ENCODE measurements at regions not wholly inside any gene's neighbourhood (a gene's known extent, or its start where the extent isn't known, plus 50 kb on each side); places are given as distances from the start of the nearest gene placed in this dataset.
A peak's percentile ranks its signal among the peaks of the same experiment; 100 is the strongest.
"Not testable (repeated sequence)": the region's sequence is repeated elsewhere in the genome, so short reads cannot be mapped to it uniquely, and the experiment has no call there.

- no peak overlapping the region for H3K4me3 ChIP-seq (ENCODE audit: low read length)
- H3K36me3 ChIP-seq (ENCODE audit: control insufficient read depth, insufficient read depth, low read length), result no peaks in the 10 kb centered on the region
- H3K9ac ChIP-seq (ENCODE audit: low read length), result no peak overlapping the region
- H3K27ac ChIP-seq (ENCODE audit: low read depth, low read length), result no peak overlapping the region
- H3K27me3 ChIP-seq (ENCODE audit: control insufficient read depth, insufficient read depth, low read length), result no peaks in the 10 kb centered on the region
- no peaks in the 10 kb centered on the region for H3K4me1 ChIP-seq (ENCODE audit: control insufficient read depth, insufficient read depth, low read length)
These were observed 65.8 kb upstream of the TUBA3E start for GRCh38 chr2:130264046-130264445.

- no peaks in the 10 kb centered on the region for H3K4me1 ChIP-seq (ENCODE audit: control insufficient read depth, insufficient read depth, low read length)
- H3K27me3 ChIP-seq (ENCODE audit: control insufficient read depth, insufficient read depth, low read length), result no peaks in the 10 kb centered on the region
- H3K9ac ChIP-seq (ENCODE audit: low read length), result no peak overlapping the region
- H3K4me3 ChIP-seq (ENCODE audit: low read length), result no peak overlapping the region
- H3K36me3 ChIP-seq (ENCODE audit: control insufficient read depth, insufficient read depth, low read length), result no peaks in the 10 kb centered on the region
- no peak overlapping the region for H3K27ac ChIP-seq (ENCODE audit: low read depth, low read length)
These were observed 65.4 kb upstream of the TUBA3E start for GRCh38 chr2:130263606-130264005.

- no peaks in the 10 kb centered on the region for H3K4me1 ChIP-seq (ENCODE audit: control insufficient read depth, insufficient read depth, low read length)
- no peak overlapping the region for H3K9ac ChIP-seq (ENCODE audit: low read length)
- H3K27ac ChIP-seq (ENCODE audit: low read depth, low read length), result no peak overlapping the region
- no peaks in the 10 kb centered on the region for H3K36me3 ChIP-seq (ENCODE audit: control insufficient read depth, insufficient read depth, low read length)
- H3K27me3 ChIP-seq (ENCODE audit: control insufficient read depth, insufficient read depth, low read length), result no peaks in the 10 kb centered on the region
- no peak overlapping the region for H3K4me3 ChIP-seq (ENCODE audit: low read length)
These were observed 63.9 kb upstream of the TUBA3E start for GRCh38 chr2:130261970-130262760.

- Histone ChIP-seq H3K4me1 (ENCODE audit: control insufficient read depth, insufficient read depth, low read length) (no peaks in the 10 kb centered on the region), H3K27me3 (ENCODE audit: control insufficient read depth, insufficient read depth, low read length) (no peaks in the 10 kb centered on the region), H3K27ac (ENCODE audit: low read depth, low read length) (no peak overlapping the region), H3K36me3 (ENCODE audit: control insufficient read depth, insufficient read depth, low read length) (no peaks in the 10 kb centered on the region), H3K4me3 (ENCODE audit: low read length) (no peak overlapping the region), H3K9ac (ENCODE audit: low read length) (no peak overlapping the region)
These were observed 62.9 kb upstream of the TUBA3E start for GRCh38 chr2:130261099-130261498.

GRCh38 chr2:130259594-130259993 is 61.4 kb upstream of the TUBA3E start:
- H3K4me3 ChIP-seq (ENCODE audit: low read length), result no peak overlapping the region
- H3K27ac ChIP-seq (ENCODE audit: low read depth, low read length), result no peak overlapping the region
- no peaks in the 10 kb centered on the region for H3K4me1 ChIP-seq (ENCODE audit: control insufficient read depth, insufficient read depth, low read length)
- no peaks in the 10 kb centered on the region for H3K27me3 ChIP-seq (ENCODE audit: control insufficient read depth, insufficient read depth, low read length)
- H3K9ac ChIP-seq (ENCODE audit: low read length), result no peak overlapping the region
- H3K36me3 ChIP-seq (ENCODE audit: control insufficient read depth, insufficient read depth, low read length), result no peaks in the 10 kb centered on the region

GRCh38 chr2:130258356-130258755 is 60.1 kb upstream of the TUBA3E start:
- Histone ChIP-seq H3K4me1 (ENCODE audit: control insufficient read depth, insufficient read depth, low read length) (no peaks in the 10 kb centered on the region), H3K4me3 (ENCODE audit: low read length) (no peak overlapping the region), H3K27me3 (ENCODE audit: control insufficient read depth, insufficient read depth, low read length) (no peaks in the 10 kb centered on the region), H3K36me3 (ENCODE audit: control insufficient read depth, insufficient read depth, low read length) (no peaks in the 10 kb centered on the region), H3K27ac (ENCODE audit: low read depth, low read length) (no peak overlapping the region), H3K9ac (ENCODE audit: low read length) (no peak overlapping the region)

GRCh38 chr2:130252880-130253645 is 54.8 kb upstream of the TUBA3E start:
- Histone ChIP-seq H3K36me3 (ENCODE audit: control insufficient read depth, insufficient read depth, low read length) (no peaks in the 10 kb centered on the region), H3K27ac (ENCODE audit: low read depth, low read length) (no peak overlapping the region), H3K4me1 (ENCODE audit: control insufficient read depth, insufficient read depth, low read length) (no peaks in the 10 kb centered on the region), H3K27me3 (ENCODE audit: control insufficient read depth, insufficient read depth, low read length) (no peaks in the 10 kb centered on the region), H3K4me3 (ENCODE audit: low read length) (peak overlapping the region; percentile 32), H3K9ac (ENCODE audit: low read length) (no peak overlapping the region)

- Histone ChIP-seq H3K36me3 (ENCODE audit: control insufficient read depth, insufficient read depth, low read length) (no peaks in the 10 kb centered on the region), H3K27ac (ENCODE audit: low read depth, low read length) (no peak overlapping the region), H3K27me3 (ENCODE audit: control insufficient read depth, insufficient read depth, low read length) (no peaks in the 10 kb centered on the region), H3K4me1 (ENCODE audit: control insufficient read depth, insufficient read depth, low read length) (no peaks in the 10 kb centered on the region), H3K9ac (ENCODE audit: low read length) (no peak overlapping the region), H3K4me3 (ENCODE audit: low read length) (no peak overlapping the region)
These were observed 53.8 kb upstream of the TUBA3E start for GRCh38 chr2:130251873-130252620.

GRCh38 chr2:130251535-130251872 is 53.3 kb upstream of the TUBA3E start:
- no peaks in the 10 kb centered on the region for H3K27me3 ChIP-seq (ENCODE audit: control insufficient read depth, insufficient read depth, low read length)
- no peak overlapping the region for H3K27ac ChIP-seq (ENCODE audit: low read depth, low read length)
- no peak overlapping the region for H3K9ac ChIP-seq (ENCODE audit: low read length)
- no peak overlapping the region for H3K4me3 ChIP-seq (ENCODE audit: low read length)
- no peaks in the 10 kb centered on the region for H3K36me3 ChIP-seq (ENCODE audit: control insufficient read depth, insufficient read depth, low read length)
- H3K4me1 ChIP-seq (ENCODE audit: control insufficient read depth, insufficient read depth, low read length), result no peaks in the 10 kb centered on the region

- H3K36me3 ChIP-seq (ENCODE audit: control insufficient read depth, insufficient read depth, low read length); H3K4me1 ChIP-seq (ENCODE audit: control insufficient read depth, insufficient read depth, low read length); H3K4me3 ChIP-seq (ENCODE audit: low read length); H3K27me3 ChIP-seq (ENCODE audit: control insufficient read depth, insufficient read depth, low read length); H3K9ac ChIP-seq (ENCODE audit: low read length); H3K27ac ChIP-seq (ENCODE audit: low read depth, low read length): not testable (repeated sequence)
These were observed 50.1 kb upstream of the TUBA3E start for GRCh38 chr2:130248355-130248754.
